ENCODE measurements at regions not wholly inside any gene's neighbourhood (a gene's known extent, or its start where the extent isn't known, plus 50 kb on each side); places are given as distances from the start of the nearest gene placed in this dataset.

GRCh38 chr2:111689941-111690340, 194.1 kb downstream of the ANAPC1 start:
- no peak for TF ChIP-seq TAF1 (IDR thresholded peaks at IDR 0.05; ENCODE audit: borderline replicate concordance, insufficient read depth, low read length)
- TF ChIP-seq REST (IDR thresholded peaks at IDR 0.05; ENCODE audit: insufficient read depth in 1 of 2, low read depth in 2 of 2, low read length in 2 of 2): no peak
- TF ChIP-seq POLR2AphosphoS5 (IDR thresholded peaks at IDR 0.05; ENCODE audit: low read depth, low read length): no peak
- TF ChIP-seq SIN3A (IDR thresholded peaks at IDR 0.05; ENCODE audit: borderline replicate concordance, insufficient read depth, low read length): no peak

All from PFSK-1 (cell line).